ENCODE measurements at regions not wholly inside any gene's neighbourhood (a gene's known extent, or its start where the extent isn't known, plus 50 kb on each side); places are given as distances from the start of the nearest gene placed in this dataset.
"Not testable (repeated sequence)": the region's sequence is repeated elsewhere in the genome, so short reads cannot be mapped to it uniquely, and the experiment has no call there.

DNA sequence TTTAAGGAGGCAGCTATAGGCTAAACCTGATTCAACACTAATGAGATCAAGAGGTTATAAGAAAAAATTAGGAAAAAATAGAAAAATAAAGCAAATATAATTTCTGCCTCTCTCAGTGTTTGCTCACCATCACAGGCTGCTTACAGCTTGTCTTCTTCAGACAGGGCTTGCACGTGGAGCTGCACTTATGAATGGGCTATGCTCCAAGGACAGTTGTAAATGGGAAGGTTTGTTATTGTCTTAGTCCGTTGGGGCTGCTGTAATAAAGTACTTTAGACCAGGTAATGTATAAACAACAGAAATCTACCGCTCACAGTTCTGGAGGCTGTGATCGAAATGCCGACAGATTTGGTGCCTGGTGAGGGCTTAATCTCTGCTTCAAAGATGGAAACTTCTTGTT lies 219.8 kb downstream of the NEBL start:
- TF ChIP-seq POLR2A (IDR thresholded peaks at IDR 0.05; ENCODE audit: low read length) (no peak), GATA1 (IDR thresholded peaks at IDR 0.05; ENCODE audit: low read depth, low read length) (no peak)

DNA sequence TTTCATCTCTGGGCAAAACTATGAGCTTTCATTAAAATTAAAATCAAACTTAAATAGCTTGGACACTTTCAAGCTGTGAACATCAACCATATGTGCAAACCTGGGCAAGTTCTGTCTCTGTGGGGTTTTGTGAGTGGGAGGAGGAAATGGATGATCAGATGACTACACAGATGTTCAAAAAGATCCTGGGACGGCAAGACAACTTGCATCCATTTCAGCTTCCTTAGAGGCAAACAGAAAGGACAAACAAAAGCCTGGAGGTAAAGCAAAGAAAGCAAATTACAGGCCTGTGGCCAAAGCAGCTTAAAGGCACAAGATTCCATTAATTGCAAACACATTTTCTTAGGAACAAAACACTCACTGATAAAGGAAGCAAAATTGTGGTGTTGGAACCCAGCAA lies 222.2 kb downstream of the NEBL start:
- TF ChIP-seq GATA1 (IDR thresholded peaks at IDR 0.05; ENCODE audit: low read depth, low read length) (no peak), POLR2A (IDR thresholded peaks at IDR 0.05; ENCODE audit: low read length) (no peak)
- DNase-seq: no peak

More for the DNA sequence above, 219.8 kb downstream of the NEBL start:
- no peak for DNase-seq

GRCh38 chr10:20673175-20673574 lies 223.9 kb downstream of the NEBL start:
- TF ChIP-seq GATA1 (IDR thresholded peaks at IDR 0.05; ENCODE audit: low read depth, low read length): no peak
- TF ChIP-seq POLR2A (IDR thresholded peaks at IDR 0.05; ENCODE audit: low read length): no peak
- no peak for DNase-seq

GRCh38 chr10:20672741-20673140 lies 224.4 kb downstream of the NEBL start:
- DNase-seq: no peak
- TF ChIP-seq GATA1 (IDR thresholded peaks at IDR 0.05; ENCODE audit: low read depth, low read length) (no peak), POLR2A (IDR thresholded peaks at IDR 0.05; ENCODE audit: low read length) (no peak)

DNA sequence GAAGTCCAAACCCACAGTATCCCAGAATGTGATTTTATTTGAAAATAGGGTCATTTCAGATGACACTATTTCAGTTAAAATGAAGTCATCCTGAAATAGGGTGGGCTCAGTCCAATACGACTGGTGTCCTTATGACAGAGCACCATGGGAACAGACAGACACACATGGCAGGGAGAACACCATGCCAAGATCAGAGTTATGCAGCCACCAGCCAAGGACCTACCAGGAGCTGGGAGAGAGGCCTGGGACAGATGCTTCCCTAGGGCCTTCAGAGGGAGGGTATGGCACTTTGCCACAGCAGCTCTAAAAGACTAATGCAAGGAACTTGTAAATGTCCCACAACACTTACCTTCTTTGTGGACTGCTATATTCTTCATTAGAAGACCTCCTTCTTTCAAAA lies 226.5 kb downstream of the NEBL start:
- no peak for TF ChIP-seq GATA1 (IDR thresholded peaks at IDR 0.05; ENCODE audit: low read depth, low read length)
- no peak for TF ChIP-seq POLR2A (IDR thresholded peaks at IDR 0.05; ENCODE audit: low read length)
- DNase-seq: no peak

- no peak for DNase-seq
- TF ChIP-seq GATA1 (IDR thresholded peaks at IDR 0.05; ENCODE audit: low read depth, low read length) (no peak), POLR2A (IDR thresholded peaks at IDR 0.05; ENCODE audit: low read length) (no peak)
Observed at GRCh38 chr10:20668985-20669384, 228.1 kb downstream of the NEBL start.

DNA sequence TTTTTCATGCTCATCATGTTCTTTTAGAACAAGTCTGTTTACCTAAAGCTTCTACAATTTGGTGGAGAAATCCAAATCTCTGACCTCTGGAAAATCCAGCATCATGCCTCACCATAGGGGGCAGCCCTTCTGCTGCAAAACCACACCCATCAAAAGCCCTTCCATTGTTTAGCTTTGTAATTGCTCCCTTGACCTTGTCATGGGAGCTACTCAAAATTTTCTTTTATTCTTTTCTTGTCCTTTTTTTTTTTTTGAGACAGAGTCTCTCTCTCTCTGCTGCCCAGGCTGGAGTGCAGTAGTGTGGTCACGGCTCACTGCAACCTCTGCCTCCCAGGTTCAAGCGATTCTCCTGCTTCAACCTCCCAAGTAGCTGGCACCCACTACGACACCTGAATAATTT lies 234.4 kb downstream of the NEBL start:
- TF ChIP-seq GATA1 (IDR thresholded peaks at IDR 0.05; ENCODE audit: low read depth, low read length): no peak
- TF ChIP-seq POLR2A (IDR thresholded peaks at IDR 0.05; ENCODE audit: low read length): no peak

GRCh38 chr10:20659225-20659624 lies 237.9 kb downstream of the NEBL start:
- DNase-seq: no peak
- TF ChIP-seq POLR2A (IDR thresholded peaks at IDR 0.05; ENCODE audit: low read length): no peak
- TF ChIP-seq GATA1 (IDR thresholded peaks at IDR 0.05; ENCODE audit: low read depth, low read length): no peak

More for the DNA sequence above, 234.4 kb downstream of the NEBL start:
- no peak for DNase-seq

DNA sequence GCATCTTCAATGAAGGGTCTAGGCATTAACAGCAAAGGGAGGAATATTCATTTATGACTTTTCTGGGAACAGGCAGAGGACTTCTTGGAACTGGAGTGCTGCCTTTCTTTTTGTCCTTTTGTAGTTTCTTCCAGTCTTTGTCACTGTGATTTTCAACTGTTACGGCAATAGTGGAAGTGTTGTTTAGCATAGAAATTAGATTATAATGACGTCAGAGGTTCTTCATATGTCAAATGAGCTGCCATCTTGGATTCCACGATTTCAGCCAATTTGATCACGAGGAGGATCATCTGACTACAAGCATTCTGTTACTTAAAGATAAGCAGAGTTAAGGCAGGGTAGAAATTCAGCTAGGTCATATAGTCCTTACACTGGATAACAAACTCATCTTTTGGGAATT lies 239.0 kb downstream of the NEBL start:
- DNase-seq: no peak
- no peak for TF ChIP-seq POLR2A (IDR thresholded peaks at IDR 0.05; ENCODE audit: low read length)
- TF ChIP-seq GATA1 (IDR thresholded peaks at IDR 0.05; ENCODE audit: low read depth, low read length): no peak

DNA sequence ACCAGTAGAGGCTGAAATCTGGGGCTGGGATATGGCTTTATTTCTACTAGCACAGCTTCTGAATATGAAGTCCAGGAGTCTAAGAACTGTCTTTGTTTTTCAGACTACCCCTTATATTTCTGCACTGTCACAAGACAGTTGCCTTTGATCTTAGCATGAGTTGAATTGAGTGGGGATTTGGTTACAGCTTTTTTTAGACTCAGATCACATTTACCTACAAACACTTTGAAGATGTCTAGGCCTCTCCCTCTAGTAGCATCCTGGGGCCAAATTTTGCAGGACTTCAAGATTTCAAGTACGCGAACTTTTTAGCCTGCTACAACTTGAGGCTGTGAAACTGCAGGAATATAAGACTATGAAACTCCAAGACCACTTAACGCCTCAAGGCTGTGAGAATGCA lies 240.2 kb downstream of the NEBL start:
- TF ChIP-seq GATA1 (IDR thresholded peaks at IDR 0.05; ENCODE audit: low read depth, low read length) (no peak), POLR2A (IDR thresholded peaks at IDR 0.05; ENCODE audit: low read length) (no peak)
- DNase-seq: no peak

- not testable (repeated sequence) for DNase-seq
Observed at GRCh38 chr10:20652424-20652823, 244.7 kb downstream of the NEBL start.

GRCh38 chr10:20648263-20648874 lies 248.7 kb downstream of the NEBL start:
- DNase-seq: no peak
- no peak for TF ChIP-seq POLR2A (IDR thresholded peaks at IDR 0.05; ENCODE audit: low read length)
- no peak for TF ChIP-seq GATA1 (IDR thresholded peaks at IDR 0.05; ENCODE audit: low read depth, low read length)

DNA sequence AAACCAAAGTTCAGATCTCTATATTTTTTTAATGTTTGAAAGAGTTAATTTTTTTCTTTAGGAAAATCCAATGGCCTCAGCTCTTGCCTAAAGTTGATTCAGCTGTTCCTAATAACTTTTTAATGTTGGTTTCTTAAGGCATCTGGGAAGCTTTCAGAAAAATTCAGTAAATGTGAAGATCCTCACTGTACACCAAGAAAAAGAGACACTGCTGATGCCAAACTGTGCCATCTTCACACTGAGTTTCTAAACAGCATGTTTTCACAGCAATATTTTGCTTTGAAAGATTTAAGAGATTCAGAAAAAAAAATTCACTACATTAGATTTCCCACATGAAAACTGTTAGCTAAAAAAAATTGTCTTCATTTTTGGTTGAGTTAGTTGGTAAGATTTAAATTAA lies 249.4 kb downstream of the NEBL start:
- no peak for TF ChIP-seq GATA1 (IDR thresholded peaks at IDR 0.05; ENCODE audit: low read depth, low read length)
- no peak for TF ChIP-seq POLR2A (IDR thresholded peaks at IDR 0.05; ENCODE audit: low read length)
- no peak for DNase-seq

- DNase-seq: no peak
- no peak for TF ChIP-seq POLR2A (IDR thresholded peaks at IDR 0.05; ENCODE audit: low read length)
- no peak for TF ChIP-seq GATA1 (IDR thresholded peaks at IDR 0.05; ENCODE audit: low read depth, low read length)
Observed at GRCh38 chr10:20644421-20644820, 252.7 kb downstream of the NEBL start.

DNA sequence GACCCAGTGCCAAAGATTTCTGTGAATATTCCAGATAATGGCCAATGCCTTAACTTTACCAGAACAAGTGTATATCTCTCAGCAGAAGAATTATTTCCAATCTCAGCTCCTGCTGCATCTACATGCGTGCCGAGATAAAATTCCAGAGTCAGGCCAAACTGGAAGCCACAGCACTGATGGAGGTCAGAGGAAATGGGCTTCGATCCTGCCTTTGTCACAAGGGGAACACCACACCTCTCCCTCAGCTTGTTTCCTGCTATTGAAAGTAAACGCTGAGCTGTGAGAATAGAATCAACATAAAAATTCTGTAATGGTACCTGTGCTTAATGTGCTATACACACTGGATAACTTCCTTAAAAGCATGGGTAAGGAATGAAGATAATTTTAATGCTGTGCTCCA lies 255.5 kb downstream of the NEBL start:
- TF ChIP-seq POLR2A (IDR thresholded peaks at IDR 0.05; ENCODE audit: low read length): no peak
- no peak for TF ChIP-seq GATA1 (IDR thresholded peaks at IDR 0.05; ENCODE audit: low read depth, low read length)
- no peak for DNase-seq

DNA sequence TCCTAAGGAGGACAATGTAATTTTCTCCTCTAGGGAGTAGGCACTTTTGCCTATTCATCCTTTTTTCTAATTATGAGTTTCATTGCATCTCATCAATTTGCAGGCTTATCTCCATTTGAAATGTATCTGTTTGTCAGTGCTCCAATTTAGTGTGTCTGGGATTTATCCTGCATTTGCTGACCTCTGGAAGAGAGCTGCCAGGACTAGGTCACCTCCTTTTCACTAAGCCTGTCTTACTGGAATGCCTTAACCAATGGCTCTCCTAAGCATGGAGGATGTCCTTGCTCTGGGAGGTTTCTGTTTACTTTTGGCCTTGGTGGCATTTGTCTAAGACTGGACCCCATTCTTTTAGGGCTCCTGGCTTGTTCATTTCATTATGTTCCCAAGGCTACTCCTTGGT lies 261.5 kb downstream of the NEBL start:
- no peak for TF ChIP-seq POLR2A (IDR thresholded peaks at IDR 0.05; ENCODE audit: low read length)
- TF ChIP-seq GATA1 (IDR thresholded peaks at IDR 0.05; ENCODE audit: low read depth, low read length): no peak
- no peak for DNase-seq
